Panc1 (cell line): ENCODE measurements at regions not wholly inside any gene's neighbourhood (a gene's known extent, or its start where the extent isn't known, plus 50 kb on each side); places are given as distances from the start of the nearest gene placed in this dataset.

Experiments
- ATAC-seq: fragments of 200-7000 bp; cut with Tn5 transposase; 2 replicates; pipeline ENCODE4 v1.9.1; 2020; ENCODE audit warnings: mild to moderate bottlenecking, moderate library complexity
- BruUV-seq: library from RNA; stranded (reverse); fragments of 400-500 nt; replicated peaks from 2 replicates; lab custom pipeline; 2021; lab: Mats Ljungman, UMichigan
- CTCF ChIA-PET: fragments of 300-600 bp; sonication (Branson Sonifier 250); formaldehyde crosslinking; loops from one replicate; lab custom pipeline; 2022; ENCODE audit warnings: antibody characterized with exemption; lab: Charles Lee
- POLR2A ChIA-PET: fragments of 300-600 bp; sonication (Branson Sonifier 250); formaldehyde crosslinking; loops from one replicate; lab custom pipeline; 2022; ENCODE audit warnings: antibody characterized with exemption; lab: Charles Lee
- DNase-seq: peaks from one replicate; pipeline ENCODE4 v3.0.0-alpha.2; 2010; ENCODE audit warnings: low read depth, low spot score
- H3K27ac ChIP-seq: 2 replicates; pipeline ENCODE4 v1.5.1; 2011; ENCODE audit warnings: mild to moderate bottlenecking, low read length, inconsistent platforms
- H3K27me3 ChIP-seq: fragments of 200-500 bp; sonication (Bioruptor generic); 2 replicates; pipeline ENCODE4 v1.6.0; 2014; ENCODE audit warnings: low read length, inconsistent platforms; ENCODE audit not compliant: control insufficient read depth, insufficient read depth
- H3K36me3 ChIP-seq: fragments of 200-500 bp; sonication (Bioruptor generic); 2 replicates; pipeline ENCODE4 v1.5.1; 2014; ENCODE audit warnings: inconsistent platforms, mild to moderate bottlenecking, low read length, moderate library complexity; ENCODE audit not compliant: control insufficient read depth, insufficient read depth
- H3K4me1 ChIP-seq: 2 replicates; pipeline ENCODE4 v1.5.1; 2011; ENCODE audit warnings: inconsistent platforms, mild to moderate bottlenecking, low read length, moderate library complexity; ENCODE audit not compliant: control insufficient read depth, insufficient read depth
- H3K4me3 ChIP-seq, 2 experiments: 2 replicates each; pipeline ENCODE4 v1.5.1; 2011 to 2012; ENCODE audit warnings: low read depth in 2 of 2, low read length in 2 of 2, mild to moderate bottlenecking in 2 of 2, inconsistent platforms in 1 of 2, moderate library complexity in 1 of 2
- H3K9me3 ChIP-seq: fragments of 200-500 bp; sonication (Bioruptor generic); 2 replicates; pipeline ENCODE4 v1.5.1; 2014; ENCODE audit warnings: low read depth, mild to moderate bottlenecking, inconsistent platforms, low read length, moderate library complexity; ENCODE audit not compliant: control insufficient read depth, insufficient read depth
- POLR2AphosphoS5 ChIP-seq: IDR thresholded peaks from 2 replicates; pipeline ENCODE4 v1.6.1; 2012; ENCODE audit warnings: mild to moderate bottlenecking, low read depth, low read length, moderate library complexity
- SIN3A ChIP-seq: IDR thresholded peaks from 2 replicates; pipeline ENCODE4 v1.6.1; 2012; ENCODE audit warnings: low read depth, mild to moderate bottlenecking, low read length, moderate library complexity, borderline replicate concordance; ENCODE audit not compliant: insufficient read depth
- TCF7L2 ChIP-seq: IDR thresholded peaks from 2 replicates; pipeline ENCODE4 v1.6.1; 2011; ENCODE audit warnings: mild to moderate bottlenecking, low read depth, low read length, inconsistent platforms
- in situ Hi-C: cut with HindIII; loops from 2 replicates; pipeline ENCODE4 v1.10.0; 2016; ENCODE audit warnings: low sequenced_read_pairs, low pct_unique_long_range_greater_than_20kb
- intact Hi-C: fragments of 100-400 bp; cut with micrococcal nuclease; formaldehyde crosslinking; loops from one replicate; pipeline ENCODE4 v1.10.0; 2022; ENCODE audit not compliant: unreplicated experiment
- TF ChIP-seq, protein P1 (sequence below), 2 experiments: IDR thresholded peaks; 2 replicates each; pipeline ENCODE4 v1.6.1; 2011 to 2012; ENCODE audit warnings: low read depth in 2 of 2, control low read depth in 1 of 2, low read length in 1 of 2, mild to moderate bottlenecking in 1 of 2, moderate library complexity in 1 of 2; ENCODE audit not compliant: insufficient read depth in 1 of 2
- TF ChIP-seq, protein P2 (sequence below): fragments of 450-650 bp; IDR thresholded peaks from 2 replicates; pipeline ENCODE4 v1.5.1; 2017; ENCODE audit warnings: mild to moderate bottlenecking

DNA sequence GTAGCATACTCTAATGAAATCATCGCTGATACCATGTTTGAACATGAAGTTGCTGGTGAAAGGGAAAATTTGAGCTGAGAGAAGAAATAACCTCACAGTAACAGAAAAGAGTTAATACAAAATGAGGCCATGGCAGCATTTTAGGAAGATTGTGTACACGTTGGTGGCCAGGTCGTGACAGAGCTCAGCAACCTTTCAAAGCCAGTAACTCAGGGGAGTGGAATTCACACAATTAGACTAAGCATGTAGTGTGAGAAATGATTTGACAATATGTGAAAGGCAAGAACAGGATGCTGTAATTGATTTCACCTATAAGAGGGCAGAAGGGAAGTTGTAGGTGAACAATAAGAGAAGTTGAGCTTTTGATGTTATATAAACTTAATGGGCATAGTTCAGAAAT, 246.3 kb downstream of the OGFRL1 start:
- ATAC-seq (no peak), DNase-seq (no peak)
- in situ Hi-C loops, result no loop called here
- TF ChIP-seq, protein P1, sequence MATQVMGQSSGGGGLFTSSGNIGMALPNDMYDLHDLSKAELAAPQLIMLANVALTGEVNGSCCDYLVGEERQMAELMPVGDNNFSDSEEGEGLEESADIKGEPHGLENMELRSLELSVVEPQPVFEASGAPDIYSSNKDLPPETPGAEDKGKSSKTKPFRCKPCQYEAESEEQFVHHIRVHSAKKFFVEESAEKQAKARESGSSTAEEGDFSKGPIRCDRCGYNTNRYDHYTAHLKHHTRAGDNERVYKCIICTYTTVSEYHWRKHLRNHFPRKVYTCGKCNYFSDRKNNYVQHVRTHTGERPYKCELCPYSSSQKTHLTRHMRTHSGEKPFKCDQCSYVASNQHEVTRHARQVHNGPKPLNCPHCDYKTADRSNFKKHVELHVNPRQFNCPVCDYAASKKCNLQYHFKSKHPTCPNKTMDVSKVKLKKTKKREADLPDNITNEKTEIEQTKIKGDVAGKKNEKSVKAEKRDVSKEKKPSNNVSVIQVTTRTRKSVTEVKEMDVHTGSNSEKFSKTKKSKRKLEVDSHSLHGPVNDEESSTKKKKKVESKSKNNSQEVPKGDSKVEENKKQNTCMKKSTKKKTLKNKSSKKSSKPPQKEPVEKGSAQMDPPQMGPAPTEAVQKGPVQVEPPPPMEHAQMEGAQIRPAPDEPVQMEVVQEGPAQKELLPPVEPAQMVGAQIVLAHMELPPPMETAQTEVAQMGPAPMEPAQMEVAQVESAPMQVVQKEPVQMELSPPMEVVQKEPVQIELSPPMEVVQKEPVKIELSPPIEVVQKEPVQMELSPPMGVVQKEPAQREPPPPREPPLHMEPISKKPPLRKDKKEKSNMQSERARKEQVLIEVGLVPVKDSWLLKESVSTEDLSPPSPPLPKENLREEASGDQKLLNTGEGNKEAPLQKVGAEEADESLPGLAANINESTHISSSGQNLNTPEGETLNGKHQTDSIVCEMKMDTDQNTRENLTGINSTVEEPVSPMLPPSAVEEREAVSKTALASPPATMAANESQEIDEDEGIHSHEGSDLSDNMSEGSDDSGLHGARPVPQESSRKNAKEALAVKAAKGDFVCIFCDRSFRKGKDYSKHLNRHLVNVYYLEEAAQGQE (IDR thresholded peaks at IDR 0.05; ENCODE audit: insufficient read depth in 1 of 2, low read depth in 2 of 2, low read length in 1 of 2), result no peak
- TF ChIP-seq TCF7L2, result no peak
- TF ChIP-seq, protein P2, sequence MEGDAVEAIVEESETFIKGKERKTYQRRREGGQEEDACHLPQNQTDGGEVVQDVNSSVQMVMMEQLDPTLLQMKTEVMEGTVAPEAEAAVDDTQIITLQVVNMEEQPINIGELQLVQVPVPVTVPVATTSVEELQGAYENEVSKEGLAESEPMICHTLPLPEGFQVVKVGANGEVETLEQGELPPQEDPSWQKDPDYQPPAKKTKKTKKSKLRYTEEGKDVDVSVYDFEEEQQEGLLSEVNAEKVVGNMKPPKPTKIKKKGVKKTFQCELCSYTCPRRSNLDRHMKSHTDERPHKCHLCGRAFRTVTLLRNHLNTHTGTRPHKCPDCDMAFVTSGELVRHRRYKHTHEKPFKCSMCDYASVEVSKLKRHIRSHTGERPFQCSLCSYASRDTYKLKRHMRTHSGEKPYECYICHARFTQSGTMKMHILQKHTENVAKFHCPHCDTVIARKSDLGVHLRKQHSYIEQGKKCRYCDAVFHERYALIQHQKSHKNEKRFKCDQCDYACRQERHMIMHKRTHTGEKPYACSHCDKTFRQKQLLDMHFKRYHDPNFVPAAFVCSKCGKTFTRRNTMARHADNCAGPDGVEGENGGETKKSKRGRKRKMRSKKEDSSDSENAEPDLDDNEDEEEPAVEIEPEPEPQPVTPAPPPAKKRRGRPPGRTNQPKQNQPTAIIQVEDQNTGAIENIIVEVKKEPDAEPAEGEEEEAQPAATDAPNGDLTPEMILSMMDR, result no peak
- no peak for TF ChIP-seq SIN3A
- no peak for TF ChIP-seq POLR2AphosphoS5
- Histone ChIP-seq H3K4me3 (no peak overlapping the region), H3K27ac (no peak overlapping the region), H3K36me3 (no peaks in the 10 kb centered on the region), H3K27me3 (peaks cover 4% of the 10 kb centered on the region; the same call in 1 of the 2 replicates), H3K4me1 (no peaks in the 10 kb centered on the region), H3K9me3 (no peaks in the 10 kb centered on the region)
- BruUV-seq, result no TSS peak
- CTCF ChIA-PET, result no interaction called here
- intact Hi-C loops, result loop anchor here (2.0 kb wide), 1 partner anchor 550 kb away; no protein-coding TSS in a partner anchor
- POLR2A ChIA-PET, result no interaction called here

DNA sequence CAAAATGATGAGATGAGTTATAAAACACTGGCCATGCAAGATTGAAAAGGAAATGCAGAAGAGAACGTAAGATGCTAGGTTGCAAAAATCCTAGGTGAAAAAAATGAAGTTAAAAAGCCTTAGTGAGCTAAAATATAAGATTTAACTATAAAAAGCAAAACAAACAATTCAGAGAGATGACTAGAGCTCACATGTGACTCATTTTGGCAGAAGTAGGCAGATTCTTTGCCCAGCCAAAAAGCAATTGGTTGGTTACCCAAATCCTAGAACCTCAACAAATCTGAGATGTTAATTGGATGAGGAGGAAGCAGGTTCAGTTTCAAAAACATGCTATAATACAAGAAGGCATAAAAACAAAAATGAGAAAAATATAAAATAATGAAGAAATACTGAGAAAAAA, 249.1 kb downstream of the OGFRL1 start:
- H3K36me3 ChIP-seq, result no peaks in the 10 kb centered on the region
- DNase-seq (no peak), ATAC-seq (no peak)
- intact Hi-C loops, result no loop called here
- no peaks in the 10 kb centered on the region for H3K4me1 ChIP-seq
- H3K9me3 ChIP-seq, result no peaks in the 10 kb centered on the region
- peaks cover 4% of the 10 kb centered on the region; the same call in 1 of the 2 replicates for H3K27me3 ChIP-seq
- no peak overlapping the region for H3K27ac ChIP-seq
- CTCF ChIA-PET, result interaction anchor here (0.7 kb wide), 1 partner anchor 9 kb away, joined by 3 read pairs; no protein-coding TSS in a partner anchor
- in situ Hi-C loops, result no loop called here
- no peak overlapping the region for H3K4me3 ChIP-seq
- POLR2A ChIA-PET, result no interaction called here
- TF ChIP-seq SIN3A (no peak), TCF7L2 (no peak), POLR2AphosphoS5 (no peak)
- TF ChIP-seq, protein P2, result no peak
- TF ChIP-seq, protein P1 (IDR thresholded peaks at IDR 0.05; ENCODE audit: insufficient read depth in 1 of 2, low read depth in 2 of 2, low read length in 1 of 2), result no peak
- BruUV-seq, result no TSS peak
